ENCODE measurements at regions not wholly inside any gene's neighbourhood (a gene's known extent, or its start where the extent isn't known, plus 50 kb on each side); places are given as distances from the start of the nearest gene placed in this dataset.

DNA sequence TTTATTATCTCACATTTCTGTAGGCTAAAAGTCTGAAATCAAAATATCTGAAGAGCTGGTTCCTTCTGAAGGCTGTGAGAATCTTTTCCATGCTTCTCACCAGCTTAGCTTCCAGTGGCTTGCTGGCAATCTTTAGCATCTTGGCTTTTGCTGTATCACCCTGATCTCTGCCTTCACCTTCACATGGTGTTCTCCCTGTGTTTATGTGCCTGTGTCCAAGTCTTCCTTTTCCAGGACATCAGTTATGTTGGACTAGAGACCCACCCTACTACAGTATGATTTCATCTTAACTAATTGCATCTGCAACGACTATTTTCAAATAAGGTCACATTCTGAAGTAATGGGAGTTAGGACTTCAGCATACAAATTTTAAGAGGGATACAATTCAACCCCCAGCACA lies 772.3 kb upstream of the ADAMTS5 start:
- TF ChIP-seq, protein P1, sequence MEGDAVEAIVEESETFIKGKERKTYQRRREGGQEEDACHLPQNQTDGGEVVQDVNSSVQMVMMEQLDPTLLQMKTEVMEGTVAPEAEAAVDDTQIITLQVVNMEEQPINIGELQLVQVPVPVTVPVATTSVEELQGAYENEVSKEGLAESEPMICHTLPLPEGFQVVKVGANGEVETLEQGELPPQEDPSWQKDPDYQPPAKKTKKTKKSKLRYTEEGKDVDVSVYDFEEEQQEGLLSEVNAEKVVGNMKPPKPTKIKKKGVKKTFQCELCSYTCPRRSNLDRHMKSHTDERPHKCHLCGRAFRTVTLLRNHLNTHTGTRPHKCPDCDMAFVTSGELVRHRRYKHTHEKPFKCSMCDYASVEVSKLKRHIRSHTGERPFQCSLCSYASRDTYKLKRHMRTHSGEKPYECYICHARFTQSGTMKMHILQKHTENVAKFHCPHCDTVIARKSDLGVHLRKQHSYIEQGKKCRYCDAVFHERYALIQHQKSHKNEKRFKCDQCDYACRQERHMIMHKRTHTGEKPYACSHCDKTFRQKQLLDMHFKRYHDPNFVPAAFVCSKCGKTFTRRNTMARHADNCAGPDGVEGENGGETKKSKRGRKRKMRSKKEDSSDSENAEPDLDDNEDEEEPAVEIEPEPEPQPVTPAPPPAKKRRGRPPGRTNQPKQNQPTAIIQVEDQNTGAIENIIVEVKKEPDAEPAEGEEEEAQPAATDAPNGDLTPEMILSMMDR (IDR thresholded peaks at IDR 0.05), result no peak
- TF ChIP-seq, protein P2, sequence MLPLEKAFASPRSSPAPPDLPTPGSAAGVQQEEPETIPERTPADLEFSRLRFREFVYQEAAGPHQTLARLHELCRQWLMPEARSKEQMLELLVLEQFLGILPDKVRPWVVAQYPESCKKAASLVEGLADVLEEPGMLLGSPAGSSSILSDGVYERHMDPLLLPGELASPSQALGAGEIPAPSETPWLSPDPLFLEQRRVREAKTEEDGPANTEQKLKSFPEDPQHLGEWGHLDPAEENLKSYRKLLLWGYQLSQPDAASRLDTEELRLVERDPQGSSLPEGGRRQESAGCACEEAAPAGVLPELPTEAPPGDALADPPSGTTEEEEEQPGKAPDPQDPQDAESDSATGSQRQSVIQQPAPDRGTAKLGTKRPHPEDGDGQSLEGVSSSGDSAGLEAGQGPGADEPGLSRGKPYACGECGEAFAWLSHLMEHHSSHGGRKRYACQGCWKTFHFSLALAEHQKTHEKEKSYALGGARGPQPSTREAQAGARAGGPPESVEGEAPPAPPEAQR (CRISPR knock-in tag; IDR thresholded peaks at IDR 0.05), result no peak
- TF ChIP-seq, protein P3, sequence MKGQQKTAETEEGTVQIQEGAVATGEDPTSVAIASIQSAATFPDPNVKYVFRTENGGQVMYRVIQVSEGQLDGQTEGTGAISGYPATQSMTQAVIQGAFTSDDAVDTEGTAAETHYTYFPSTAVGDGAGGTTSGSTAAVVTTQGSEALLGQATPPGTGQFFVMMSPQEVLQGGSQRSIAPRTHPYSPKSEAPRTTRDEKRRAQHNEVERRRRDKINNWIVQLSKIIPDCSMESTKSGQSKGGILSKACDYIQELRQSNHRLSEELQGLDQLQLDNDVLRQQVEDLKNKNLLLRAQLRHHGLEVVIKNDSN (CRISPR knock-in tag; IDR thresholded peaks at IDR 0.05), result no peak
- no peak for TF ChIP-seq ATF1 (CRISPR knock-in tag; IDR thresholded peaks at IDR 0.05)
- no peak for TF ChIP-seq NFE2L1 (CRISPR knock-in tag; IDR thresholded peaks at IDR 0.05)
- TF ChIP-seq NR1H2 (CRISPR knock-in tag; IDR thresholded peaks at IDR 0.05), result no peak
- TF ChIP-seq, protein P4, sequence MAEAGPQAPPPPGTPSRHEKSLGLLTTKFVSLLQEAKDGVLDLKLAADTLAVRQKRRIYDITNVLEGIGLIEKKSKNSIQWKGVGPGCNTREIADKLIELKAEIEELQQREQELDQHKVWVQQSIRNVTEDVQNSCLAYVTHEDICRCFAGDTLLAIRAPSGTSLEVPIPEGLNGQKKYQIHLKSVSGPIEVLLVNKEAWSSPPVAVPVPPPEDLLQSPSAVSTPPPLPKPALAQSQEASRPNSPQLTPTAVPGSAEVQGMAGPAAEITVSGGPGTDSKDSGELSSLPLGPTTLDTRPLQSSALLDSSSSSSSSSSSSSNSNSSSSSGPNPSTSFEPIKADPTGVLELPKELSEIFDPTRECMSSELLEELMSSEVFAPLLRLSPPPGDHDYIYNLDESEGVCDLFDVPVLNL (CRISPR knock-in tag; IDR thresholded peaks at IDR 0.05; ENCODE audit: borderline replicate concordance, low read depth), result no peak
- TF ChIP-seq, protein P5, sequence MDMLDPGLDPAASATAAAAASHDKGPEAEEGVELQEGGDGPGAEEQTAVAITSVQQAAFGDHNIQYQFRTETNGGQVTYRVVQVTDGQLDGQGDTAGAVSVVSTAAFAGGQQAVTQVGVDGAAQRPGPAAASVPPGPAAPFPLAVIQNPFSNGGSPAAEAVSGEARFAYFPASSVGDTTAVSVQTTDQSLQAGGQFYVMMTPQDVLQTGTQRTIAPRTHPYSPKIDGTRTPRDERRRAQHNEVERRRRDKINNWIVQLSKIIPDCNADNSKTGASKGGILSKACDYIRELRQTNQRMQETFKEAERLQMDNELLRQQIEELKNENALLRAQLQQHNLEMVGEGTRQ (CRISPR knock-in tag; IDR thresholded peaks at IDR 0.05), result no peak
- no peak for TF ChIP-seq CREB1 (CRISPR knock-in tag; IDR thresholded peaks at IDR 0.05)
- TF ChIP-seq TEAD4 (CRISPR knock-in tag; IDR thresholded peaks at IDR 0.05), result no peak
- TF ChIP-seq RELA (CRISPR knock-in tag; IDR thresholded peaks at IDR 0.05; ENCODE audit: borderline replicate concordance), result no peak
- TF ChIP-seq, protein P6, sequence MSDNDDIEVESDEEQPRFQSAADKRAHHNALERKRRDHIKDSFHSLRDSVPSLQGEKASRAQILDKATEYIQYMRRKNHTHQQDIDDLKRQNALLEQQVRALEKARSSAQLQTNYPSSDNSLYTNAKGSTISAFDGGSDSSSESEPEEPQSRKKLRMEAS (CRISPR knock-in tag; IDR thresholded peaks at IDR 0.05), result no peak
- TF ChIP-seq ZNF423 (CRISPR knock-in tag; IDR thresholded peaks at IDR 0.05), result no peak
- TF ChIP-seq, protein P7, sequence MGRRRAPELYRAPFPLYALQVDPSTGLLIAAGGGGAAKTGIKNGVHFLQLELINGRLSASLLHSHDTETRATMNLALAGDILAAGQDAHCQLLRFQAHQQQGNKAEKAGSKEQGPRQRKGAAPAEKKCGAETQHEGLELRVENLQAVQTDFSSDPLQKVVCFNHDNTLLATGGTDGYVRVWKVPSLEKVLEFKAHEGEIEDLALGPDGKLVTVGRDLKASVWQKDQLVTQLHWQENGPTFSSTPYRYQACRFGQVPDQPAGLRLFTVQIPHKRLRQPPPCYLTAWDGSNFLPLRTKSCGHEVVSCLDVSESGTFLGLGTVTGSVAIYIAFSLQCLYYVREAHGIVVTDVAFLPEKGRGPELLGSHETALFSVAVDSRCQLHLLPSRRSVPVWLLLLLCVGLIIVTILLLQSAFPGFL (CRISPR knock-in tag; IDR thresholded peaks at IDR 0.05; ENCODE audit: borderline replicate concordance), result no peak
